Lower lobe of right lung (tissue), 2 donors: ENCODE measurements at regions not wholly inside any gene's neighbourhood (a gene's known extent, or its start where the extent isn't known, plus 50 kb on each side); places are given as distances from the start of the nearest gene placed in this dataset.
"Not testable (repeated sequence)": the region's sequence is repeated elsewhere in the genome, so short reads cannot be mapped to it uniquely, and the experiment has no call there.

Experiments used
- ATAC-seq, 2 donors: fragments of 200-7000 bp; cut with Tn5 transposase; one replicate each; pipeline ENCODE4 v1.9.1; 2020 to 2022; ENCODE audit warnings: mild to moderate bottlenecking in 2 of 2, moderate library complexity in 2 of 2
- DNase-seq: peaks from one replicate; pipeline ENCODE4 v3.0.0-alpha.2; 2020
- H3K27ac ChIP-seq: fragments of 200-600 bp; one replicate; pipeline ENCODE4 v1.8.0; 2022
- H3K27me3 ChIP-seq: fragments of 200-600 bp; one replicate; pipeline ENCODE4 v1.8.0; 2022; ENCODE audit warnings: low read depth
- H3K36me3 ChIP-seq: fragments of 200-600 bp; one replicate; pipeline ENCODE4 v1.8.0; 2022; ENCODE audit warnings: mild to moderate bottlenecking
- H3K4me1 ChIP-seq: fragments of 200-600 bp; one replicate; pipeline ENCODE4 v1.8.0; 2022
- H3K4me3 ChIP-seq: fragments of 200-600 bp; one replicate; pipeline ENCODE4 v1.8.0; 2022; ENCODE audit warnings: mild to moderate bottlenecking
- H3K9me3 ChIP-seq: fragments of 200-600 bp; one replicate; pipeline ENCODE4 v1.8.0; 2022
- CTCF ChIP-seq: fragments of 200-600 bp; IDR thresholded peaks from one replicate; pipeline ENCODE4 v1.8.0; 2022; ENCODE audit warnings: antibody characterized with exemption, mild to moderate bottlenecking
- intact Hi-C: fragments of 100-400 bp; cut with DNase I; formaldehyde crosslinking; loops from one replicate; pipeline ENCODE4 v1.11.0; 2022
- donor health status: DM: no; HTN: yes; CAD: no; lungs with severe emphysema.

- no peak for TF ChIP-seq CTCF
- no peaks in the 10 kb centered on the region for H3K27me3 ChIP-seq
- no peaks in the 10 kb centered on the region for H3K9me3 ChIP-seq
- H3K27ac ChIP-seq, result no peak overlapping the region
- DNase-seq (no peak), ATAC-seq (no peak)
- intact Hi-C loops, result no loop called here
- no peak overlapping the region for H3K4me3 ChIP-seq
- no peaks in the 10 kb centered on the region for H3K4me1 ChIP-seq
- no peaks in the 10 kb centered on the region for H3K36me3 ChIP-seq
Measured at GRCh38 chr4:16417198-16417597, 190.9 kb upstream of the TAPT1 start.

GRCh38 chr4:16416601-16417000 is 190.3 kb upstream of the TAPT1 start:
- Histone ChIP-seq H3K36me3 (no peaks in the 10 kb centered on the region), H3K27me3 (no peaks in the 10 kb centered on the region), H3K4me3 (no peak overlapping the region), H3K4me1 (no peaks in the 10 kb centered on the region), H3K9me3 (no peaks in the 10 kb centered on the region), H3K27ac (no peak overlapping the region)
- TF ChIP-seq CTCF, result no peak
- no peak for ATAC-seq
- DNase-seq, result no peak
- intact Hi-C loops, result no loop called here

GRCh38 chr4:16415751-16416150 is 189.5 kb upstream of the TAPT1 start:
- Histone ChIP-seq H3K36me3 (no peaks in the 10 kb centered on the region), H3K9me3 (no peaks in the 10 kb centered on the region), H3K27ac (no peak overlapping the region), H3K4me3 (no peak overlapping the region), H3K4me1 (no peaks in the 10 kb centered on the region), H3K27me3 (no peaks in the 10 kb centered on the region)
- TF ChIP-seq CTCF, result no peak
- DNase-seq, result no peak
- ATAC-seq, result no peak
- intact Hi-C loops, result no loop called here

- DNase-seq (no peak), ATAC-seq (no peak)
- Histone ChIP-seq H3K27me3 (no peaks in the 10 kb centered on the region), H3K27ac (no peak overlapping the region), H3K4me3 (no peak overlapping the region), H3K9me3 (no peaks in the 10 kb centered on the region), H3K36me3 (no peaks in the 10 kb centered on the region), H3K4me1 (no peaks in the 10 kb centered on the region)
- intact Hi-C loops, result no loop called here
- TF ChIP-seq CTCF, result no peak
Measured at GRCh38 chr4:16413814-16414555, 187.7 kb upstream of the TAPT1 start.

GRCh38 chr4:16411501-16412085 is 185.3 kb upstream of the TAPT1 start:
- intact Hi-C loops, result no loop called here
- no peak for TF ChIP-seq CTCF
- Histone ChIP-seq H3K36me3 (no peaks in the 10 kb centered on the region), H3K27me3 (no peaks in the 10 kb centered on the region), H3K27ac (no peak overlapping the region), H3K4me3 (no peak overlapping the region), H3K4me1 (no peaks in the 10 kb centered on the region), H3K9me3 (no peaks in the 10 kb centered on the region)
- no peak for ATAC-seq
- DNase-seq, result no peak

GRCh38 chr4:16393216-16393615 is 166.9 kb upstream of the TAPT1 start:
- intact Hi-C loops, ATAC-seq, DNase-seq: not testable (repeated sequence)

More at GRCh38 chr4:16393216-16393615, 166.9 kb upstream of the TAPT1 start:
- H3K27ac ChIP-seq, H3K27me3 ChIP-seq, H3K9me3 ChIP-seq, H3K4me1 ChIP-seq, H3K36me3 ChIP-seq, H3K4me3 ChIP-seq: not testable (repeated sequence)
